ENCODE measurements at regions not wholly inside any gene's neighbourhood (a gene's known extent, or its start where the extent isn't known, plus 50 kb on each side); places are given as distances from the start of the nearest gene placed in this dataset.

DNA sequence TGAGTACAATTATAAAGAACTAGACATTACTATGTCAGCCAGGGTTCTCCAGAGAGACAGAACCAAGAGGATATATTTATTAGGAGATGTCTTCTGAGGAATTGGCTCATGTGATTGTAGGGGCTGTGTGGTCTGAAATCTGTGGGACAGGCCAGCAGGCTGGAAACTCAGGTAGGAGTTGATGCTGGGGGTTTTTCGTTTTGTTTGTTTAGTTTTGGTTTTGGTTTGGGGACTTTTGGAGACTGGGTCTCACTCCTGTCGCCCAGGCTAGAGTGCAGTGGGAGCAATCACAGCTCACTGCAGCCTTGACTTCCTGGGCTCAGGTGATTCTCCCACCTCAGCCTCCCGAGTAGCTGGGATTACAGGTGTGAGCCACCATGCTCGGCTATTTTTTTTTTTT is 132.9 kb upstream of the ERRFI1 start:
- no peak for DNase-seq
- Mint-ChIP-seq H3K4me3 (ENCODE audit: low read depth, unreplicated experiment) (no peak overlapping the region), H3K36me3 (ENCODE audit: insufficient read depth, unreplicated experiment) (peaks cover 13% of the 10 kb centered on the region), H3K9me3 (ENCODE audit: low read depth, unreplicated experiment) (peaks cover 4% of the 10 kb centered on the region), H3K27me3 (ENCODE audit: unreplicated experiment) (no peaks in the 10 kb centered on the region), H3K27ac (ENCODE audit: unreplicated experiment) (no peak overlapping the region), H3K4me1 (ENCODE audit: low read depth, unreplicated experiment) (peaks cover 28% of the 10 kb centered on the region)
- TF ChIP-seq, protein P1, sequence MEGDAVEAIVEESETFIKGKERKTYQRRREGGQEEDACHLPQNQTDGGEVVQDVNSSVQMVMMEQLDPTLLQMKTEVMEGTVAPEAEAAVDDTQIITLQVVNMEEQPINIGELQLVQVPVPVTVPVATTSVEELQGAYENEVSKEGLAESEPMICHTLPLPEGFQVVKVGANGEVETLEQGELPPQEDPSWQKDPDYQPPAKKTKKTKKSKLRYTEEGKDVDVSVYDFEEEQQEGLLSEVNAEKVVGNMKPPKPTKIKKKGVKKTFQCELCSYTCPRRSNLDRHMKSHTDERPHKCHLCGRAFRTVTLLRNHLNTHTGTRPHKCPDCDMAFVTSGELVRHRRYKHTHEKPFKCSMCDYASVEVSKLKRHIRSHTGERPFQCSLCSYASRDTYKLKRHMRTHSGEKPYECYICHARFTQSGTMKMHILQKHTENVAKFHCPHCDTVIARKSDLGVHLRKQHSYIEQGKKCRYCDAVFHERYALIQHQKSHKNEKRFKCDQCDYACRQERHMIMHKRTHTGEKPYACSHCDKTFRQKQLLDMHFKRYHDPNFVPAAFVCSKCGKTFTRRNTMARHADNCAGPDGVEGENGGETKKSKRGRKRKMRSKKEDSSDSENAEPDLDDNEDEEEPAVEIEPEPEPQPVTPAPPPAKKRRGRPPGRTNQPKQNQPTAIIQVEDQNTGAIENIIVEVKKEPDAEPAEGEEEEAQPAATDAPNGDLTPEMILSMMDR (IDR thresholded peaks at IDR 0.05; ENCODE audit: unreplicated experiment), result no peak
- intact Hi-C loops (cut with micrococcal nuclease; ENCODE audit: unreplicated experiment), result no loop called here
- CTCF ChIA-PET, result no interaction called here
- BruUV-seq (replicated peaks), result no TSS peak

DNA sequence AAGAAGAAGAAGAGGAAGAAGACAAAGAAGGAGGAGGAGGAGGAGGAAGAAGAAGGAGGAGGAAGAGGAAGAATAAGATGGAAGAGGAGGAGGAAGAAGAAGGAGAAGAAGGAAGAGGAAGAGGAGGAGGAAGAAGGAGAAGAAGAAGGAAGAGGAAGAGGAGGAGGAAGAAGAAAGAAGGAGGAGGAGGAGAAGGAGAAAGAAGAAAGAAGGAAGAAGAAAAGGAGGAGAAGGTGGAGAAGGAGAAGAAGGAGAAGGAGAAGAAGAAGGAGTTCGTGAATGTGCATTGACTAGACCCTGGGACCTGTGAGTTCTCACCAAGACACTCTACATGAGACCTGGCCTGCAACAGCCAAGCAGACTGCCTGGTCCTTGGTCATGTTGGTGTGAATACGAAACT is 131.7 kb upstream of the ERRFI1 start:
- intact Hi-C loops (cut with micrococcal nuclease; ENCODE audit: unreplicated experiment), result no loop called here
- Mint-ChIP-seq H3K4me3 (ENCODE audit: low read depth, unreplicated experiment) (no peak overlapping the region), H3K27ac (ENCODE audit: unreplicated experiment) (no peak overlapping the region), H3K36me3 (ENCODE audit: insufficient read depth, unreplicated experiment) (peaks cover 13% of the 10 kb centered on the region), H3K9me3 (ENCODE audit: low read depth, unreplicated experiment) (peaks cover 4% of the 10 kb centered on the region), H3K27me3 (ENCODE audit: unreplicated experiment) (no peaks in the 10 kb centered on the region), H3K4me1 (ENCODE audit: low read depth, unreplicated experiment) (peaks cover 28% of the 10 kb centered on the region)
- CTCF ChIA-PET, result no interaction called here
- BruUV-seq (replicated peaks), result no TSS peak
- TF ChIP-seq, protein P1 (IDR thresholded peaks at IDR 0.05; ENCODE audit: unreplicated experiment), result no peak
- no peak for DNase-seq

DNA sequence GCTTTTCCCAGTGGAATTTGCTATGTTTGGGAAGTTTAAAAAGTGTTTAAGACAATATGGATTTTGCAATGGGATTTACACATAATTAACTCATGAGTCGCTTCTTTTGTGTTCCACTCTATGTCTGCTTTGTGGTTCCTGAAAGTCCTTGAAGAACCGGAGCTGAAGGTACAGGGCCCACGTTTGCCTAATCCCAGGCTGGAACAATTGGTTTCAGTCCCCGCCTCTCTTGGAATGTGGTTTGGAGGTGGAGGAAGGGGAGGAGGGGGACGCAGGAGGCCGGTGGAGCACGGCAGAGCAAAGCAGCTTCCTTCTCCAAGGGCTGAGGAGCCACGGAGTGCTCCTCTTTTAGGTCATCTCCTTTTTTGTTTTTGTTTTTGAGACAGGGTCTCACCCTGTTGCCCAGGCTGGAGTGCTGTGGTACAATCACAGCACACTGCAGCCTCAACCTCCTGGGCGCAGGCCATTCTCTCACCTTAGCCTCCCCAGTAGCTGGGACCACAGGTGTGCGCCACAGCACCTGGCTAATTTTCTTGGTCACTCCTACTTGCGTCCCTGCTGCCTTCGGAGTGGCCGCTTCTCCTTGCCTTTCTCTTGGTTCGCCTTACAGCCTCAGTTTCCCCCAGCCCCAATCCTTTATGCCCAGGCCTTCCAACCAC is 129.5 kb upstream of the ERRFI1 start:
- Mint-ChIP-seq H3K4me3 (ENCODE audit: low read depth, unreplicated experiment) (no peak overlapping the region), H3K27ac (ENCODE audit: unreplicated experiment) (peak overlapping the region; percentile 95), H3K4me1 (ENCODE audit: low read depth, unreplicated experiment) (peaks cover 20% of the 10 kb centered on the region), H3K36me3 (ENCODE audit: insufficient read depth, unreplicated experiment) (peaks cover 13% of the 10 kb centered on the region), H3K27me3 (ENCODE audit: unreplicated experiment) (no peaks in the 10 kb centered on the region), H3K9me3 (ENCODE audit: low read depth, unreplicated experiment) (peaks cover 4% of the 10 kb centered on the region)
- peak; percentile 37 for DNase-seq
- TF ChIP-seq, protein P1 (IDR thresholded peaks at IDR 0.05; ENCODE audit: unreplicated experiment), result no peak
- CTCF ChIA-PET, result interaction anchor here (1.3 to 1.9 kb wide), 3 partner anchors 13 to 159 kb away, joined by 4 to 11 read pairs (median 6); no protein-coding TSS in a partner anchor
- intact Hi-C loops (cut with micrococcal nuclease; ENCODE audit: unreplicated experiment), result no loop called here
- no TSS peak for BruUV-seq (replicated peaks)

DNA sequence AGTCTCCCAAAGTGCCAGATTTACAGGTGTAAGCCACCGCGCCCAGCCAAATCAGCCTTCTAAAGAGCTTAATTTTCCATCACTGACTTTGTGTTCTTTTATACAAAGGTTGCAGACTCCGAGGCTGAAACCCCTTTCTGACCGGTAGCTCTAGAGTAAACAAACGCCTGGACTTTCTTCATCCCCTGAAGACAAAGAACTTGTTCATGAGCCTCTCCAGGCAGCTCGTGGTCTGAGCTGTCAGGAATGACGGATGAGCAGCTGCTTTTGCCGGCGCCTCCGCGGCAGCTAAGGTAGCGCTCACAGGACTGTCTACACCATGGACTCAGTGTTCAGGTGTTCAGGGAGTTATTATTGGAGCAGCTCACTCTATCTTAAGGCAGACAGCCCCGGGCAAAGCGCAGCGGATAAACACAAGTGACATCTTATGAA is 128.5 kb upstream of the ERRFI1 start:
- TF ChIP-seq, protein P1 (IDR thresholded peaks at IDR 0.05; ENCODE audit: unreplicated experiment), result no peak
- intact Hi-C loops (cut with micrococcal nuclease; ENCODE audit: unreplicated experiment), result loop anchor here (1.0 kb wide), 1 partner anchor 33 kb away; no protein-coding TSS in a partner anchor
- peaks cover 4% of the 10 kb centered on the region for H3K9me3 Mint-ChIP-seq (ENCODE audit: low read depth, unreplicated experiment)
- H3K36me3 Mint-ChIP-seq (ENCODE audit: insufficient read depth, unreplicated experiment), result peaks cover 13% of the 10 kb centered on the region
- no TSS peak for BruUV-seq (replicated peaks)
- H3K4me3 Mint-ChIP-seq (ENCODE audit: low read depth, unreplicated experiment), result peak overlapping the region; percentile 60
- H3K27me3 Mint-ChIP-seq (ENCODE audit: unreplicated experiment), result no peaks in the 10 kb centered on the region
- DNase-seq, result peak; percentile 77
- CTCF ChIA-PET, result interaction anchor here (0.6 to 1.9 kb wide), 8 partner anchors 12 to 160 kb away, joined by 3 to 11 read pairs (median 4); no protein-coding TSS in a partner anchor
- peak overlapping the region; percentile 95 for H3K27ac Mint-ChIP-seq (ENCODE audit: unreplicated experiment)
- H3K4me1 Mint-ChIP-seq (ENCODE audit: low read depth, unreplicated experiment), result peaks cover 20% of the 10 kb centered on the region

All from Calu3 (cell line).